ENCODE measurements at regions not wholly inside any gene's neighbourhood (a gene's known extent, or its start where the extent isn't known, plus 50 kb on each side); places are given as distances from the start of the nearest gene placed in this dataset.
"Not testable (repeated sequence)": the region's sequence is repeated elsewhere in the genome, so short reads cannot be mapped to it uniquely, and the experiment has no call there.

GRCh38 chr2:187610450-187610849, 56.2 kb upstream of the TFPI start:
- not testable (repeated sequence) for DNase-seq

GRCh38 chr2:187612857-187613256, 58.6 kb upstream of the TFPI start:
- no peak for DNase-seq

GRCh38 chr2:187614756-187615155, 60.5 kb upstream of the TFPI start:
- no peak for DNase-seq

- DNase-seq = no peak
Observed at GRCh38 chr2:187615364-187615763, 61.1 kb upstream of the TFPI start.

GRCh38 chr2:187615902-187616301, 61.7 kb upstream of the TFPI start:
- DNase-seq = no peak

- DNase-seq = no peak
Observed at GRCh38 chr2:187617120-187617519, 62.9 kb upstream of the TFPI start.

- no peak for DNase-seq
Observed at GRCh38 chr2:187617905-187618304, 63.7 kb upstream of the TFPI start.

- no peak for DNase-seq
Observed at GRCh38 chr2:187618813-187619212, 64.6 kb upstream of the TFPI start.

GRCh38 chr2:187627153-187627552, 72.9 kb upstream of the TFPI start:
- DNase-seq = no peak

- not testable (repeated sequence) for DNase-seq
Observed at GRCh38 chr2:187636731-187637391, 82.6 kb upstream of the TFPI start.

- not testable (repeated sequence) for DNase-seq
Observed at GRCh38 chr2:187637392-187637740, 83.1 kb upstream of the TFPI start.

GRCh38 chr2:187637771-187638170, 83.5 kb upstream of the TFPI start:
- not testable (repeated sequence) for DNase-seq

GRCh38 chr2:187638840-187639239, 84.6 kb upstream of the TFPI start:
- DNase-seq = no peak

GRCh38 chr2:187640926-187641510, 86.8 kb upstream of the TFPI start:
- DNase-seq = no peak

- no peak for DNase-seq
Observed at GRCh38 chr2:187642498-187642897, 88.3 kb upstream of the TFPI start.

- DNase-seq = no peak
Observed at GRCh38 chr2:187644486-187644885, 90.3 kb upstream of the TFPI start.

GRCh38 chr2:187644981-187645380, 90.7 kb upstream of the TFPI start:
- DNase-seq = peak; percentile 37

GRCh38 chr2:187646556-187646955, 92.3 kb upstream of the TFPI start:
- no peak for DNase-seq

GRCh38 chr2:187654535-187654934, 100.3 kb upstream of the TFPI start:
- no peak for DNase-seq

- DNase-seq = no peak
Observed at GRCh38 chr2:187655001-187655400, 100.8 kb upstream of the TFPI start.

- no peak for DNase-seq
Observed at GRCh38 chr2:187656123-187656522, 101.9 kb upstream of the TFPI start.

GRCh38 chr2:187658952-187659525, 104.8 kb upstream of the TFPI start:
- DNase-seq = peak; percentile 44

GRCh38 chr2:187676050-187676449, 121.8 kb upstream of the TFPI start:
- not testable (repeated sequence) for DNase-seq

- no peak for DNase-seq
Observed at GRCh38 chr2:187679454-187679853, 125.2 kb upstream of the TFPI start.

GRCh38 chr2:187684174-187684573, 129.9 kb upstream of the TFPI start:
- no peak for DNase-seq

All from dermis blood vessel endothelial cell (primary cell).